OCI-M2 (cell line): ENCODE measurements at regions not wholly inside any gene's neighbourhood (a gene's known extent, or its start where the extent isn't known, plus 50 kb on each side); places are given as distances from the start of the nearest gene placed in this dataset.

Source experiments
- DNase-seq: peaks from one replicate; lab custom pipeline; 2025; ENCODE audit not compliant: unreplicated experiment; lab: John Stamatoyannopoulos, UW

GRCh38 chr7:68321776-68322496, 1276.3 kb upstream of the AUTS2 start:
- DNase-seq: no peak

GRCh38 chr7:68324621-68325020, 1273.7 kb upstream of the AUTS2 start:
- DNase-seq: no peak

- DNase-seq: no peak
These were observed 1264.1 kb upstream of the AUTS2 start for GRCh38 chr7:68334216-68334615.

GRCh38 chr7:68334636-68335272, 1263.5 kb upstream of the AUTS2 start:
- no peak for DNase-seq

- DNase-seq: no peak
These were observed 1261.7 kb upstream of the AUTS2 start for GRCh38 chr7:68336594-68336993.

- DNase-seq: no peak
These were observed 1249.9 kb upstream of the AUTS2 start for GRCh38 chr7:68348401-68348800.

- no peak for DNase-seq
These were observed 1235.3 kb upstream of the AUTS2 start for GRCh38 chr7:68362745-68363518.

GRCh38 chr7:68364886-68365625, 1233.2 kb upstream of the AUTS2 start:
- no peak for DNase-seq

- no peak for DNase-seq
These were observed 1226.3 kb upstream of the AUTS2 start for GRCh38 chr7:68371985-68372384.

- DNase-seq: no peak
These were observed 1222.1 kb upstream of the AUTS2 start for GRCh38 chr7:68376131-68376661.

GRCh38 chr7:68381731-68382130, 1216.5 kb upstream of the AUTS2 start:
- no peak for DNase-seq

- no peak for DNase-seq
These were observed 1213.7 kb upstream of the AUTS2 start for GRCh38 chr7:68384581-68384980.

- DNase-seq: no peak
These were observed 1205.2 kb upstream of the AUTS2 start for GRCh38 chr7:68393051-68393450.

- no peak for DNase-seq
These were observed 1204.1 kb upstream of the AUTS2 start for GRCh38 chr7:68394131-68394530.

- no peak for DNase-seq
These were observed 1198.2 kb upstream of the AUTS2 start for GRCh38 chr7:68399991-68400590.

GRCh38 chr7:68400783-68401182, 1197.5 kb upstream of the AUTS2 start:
- DNase-seq: no peak

GRCh38 chr7:68401313-68401712, 1197.0 kb upstream of the AUTS2 start:
- no peak for DNase-seq

- no peak for DNase-seq
These were observed 1191.8 kb upstream of the AUTS2 start for GRCh38 chr7:68406480-68406879.

GRCh38 chr7:68407460-68407859, 1190.8 kb upstream of the AUTS2 start:
- no peak for DNase-seq

GRCh38 chr7:68408873-68409272, 1189.4 kb upstream of the AUTS2 start:
- DNase-seq: no peak

- no peak for DNase-seq
These were observed 1188.4 kb upstream of the AUTS2 start for GRCh38 chr7:68409851-68410250.
